ENCODE measurements at regions not wholly inside any gene's neighbourhood (a gene's known extent, or its start where the extent isn't known, plus 50 kb on each side); places are given as distances from the start of the nearest gene placed in this dataset.

- no peaks in the 10 kb centered on the region for H3K4me1 ChIP-seq (ENCODE audit: control insufficient read depth, insufficient read depth, low read length)
- no peak overlapping the region for H3K27ac ChIP-seq (ENCODE audit: extremely low read depth, low read depth, low read length)
- H3K4me3 ChIP-seq (ENCODE audit: low read depth, low read length), result no peak overlapping the region
- no peaks in the 10 kb centered on the region for H3K9me3 ChIP-seq (ENCODE audit: control insufficient read depth, insufficient read depth, low read depth, low read length)
- ChIA-PET CTCF (interaction anchor here (0.7 to 0.9 kb wide), 2 partner anchors 15 to 20 kb away, joined by 3 read pairs; no protein-coding TSS in a partner anchor), POLR2A (no interaction called here)
- H3K36me3 ChIP-seq (ENCODE audit: control insufficient read depth in 2 of 2, insufficient read depth in 1 of 2, low read length in 2 of 2), result no peaks in the 10 kb centered on the region
- TF ChIP-seq ZBTB6 (tag by site-specific recombination; IDR thresholded peaks at IDR 0.05), result no peak
- TF ChIP-seq EGR2 (tag by site-specific recombination; IDR thresholded peaks at IDR 0.05; ENCODE audit: low read depth), result peak; percentile 47
Measured at GRCh38 chr2:239673641-239674040, 272.8 kb upstream of the HDAC4 start.

DNA sequence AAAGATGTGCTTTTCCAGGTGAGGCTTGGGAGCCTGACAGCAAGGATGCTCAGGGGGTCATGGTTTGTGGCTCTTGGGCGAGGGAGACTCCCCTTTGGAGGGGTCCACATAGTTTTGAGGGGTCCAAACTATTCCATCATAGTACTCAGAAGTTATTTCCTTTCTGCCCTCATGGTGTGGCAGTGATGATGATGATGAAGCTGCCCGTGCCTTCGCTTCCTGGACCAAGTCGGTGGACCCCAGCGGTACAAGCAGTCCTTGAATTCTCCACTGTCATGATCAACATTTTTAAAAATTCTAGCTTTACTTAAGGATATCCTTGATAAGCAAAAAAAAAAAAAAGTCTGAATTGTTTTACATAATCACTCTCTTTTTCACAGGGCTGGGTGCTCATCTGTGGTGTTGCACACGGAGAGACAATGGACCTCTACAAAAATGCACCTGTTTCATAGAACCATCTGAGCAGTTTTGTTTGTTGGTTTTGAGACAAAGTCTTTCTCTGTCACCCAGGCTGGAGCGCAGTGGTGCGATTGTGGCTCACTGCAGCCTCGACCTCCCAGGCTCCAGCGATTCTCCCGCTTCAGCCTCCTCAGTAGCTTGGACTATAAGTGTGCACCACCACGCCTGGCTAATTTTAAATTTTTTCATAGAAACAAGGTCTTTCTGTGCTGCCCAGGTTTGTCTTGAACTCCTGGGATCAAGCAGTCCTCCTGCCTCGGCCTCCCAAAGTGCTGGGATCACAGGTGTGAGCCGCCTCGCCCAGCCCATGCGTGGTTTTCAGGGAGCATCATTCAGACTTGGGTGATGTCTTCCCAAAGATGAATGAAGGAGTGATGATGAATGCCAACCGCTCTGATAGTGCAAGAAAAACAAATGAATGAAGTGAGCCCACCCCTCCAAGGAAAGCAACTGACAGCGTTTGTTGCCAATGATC lies 271.4 kb upstream of the HDAC4 start:
- CTCF ChIA-PET, result interaction anchor here (0.7 kb wide), 1 partner anchor 83 kb away, joined by 5 read pairs; no protein-coding TSS in a partner anchor
- H3K4me3 ChIP-seq (ENCODE audit: low read depth, low read length), result no peak overlapping the region
- no peaks in the 10 kb centered on the region for H3K9me3 ChIP-seq (ENCODE audit: control insufficient read depth, insufficient read depth, low read depth, low read length)
- TF ChIP-seq SCRT2 (tag by site-specific recombination; IDR thresholded peaks at IDR 0.05) (no peak), ZNF280D (tag by site-specific recombination; IDR thresholded peaks at IDR 0.05) (no peak), ZNF626 (tag by site-specific recombination; IDR thresholded peaks at IDR 0.05) (no peak), PBX3 (CRISPR knock-in tag; IDR thresholded peaks at IDR 0.05) (no peak), ZNF707 (tag by site-specific recombination; IDR thresholded peaks at IDR 0.05) (no peak), ZNF155 (tag by site-specific recombination; IDR thresholded peaks at IDR 0.05) (no peak), ZNF398 (tag by site-specific recombination; IDR thresholded peaks at IDR 0.05) (no peak), ZNF777 (tag by site-specific recombination; IDR thresholded peaks at IDR 0.05; ENCODE audit: borderline replicate concordance) (no peak), SETDB1 (IDR thresholded peaks at IDR 0.05; ENCODE audit: insufficient read length, low read length) (no peak), ZNF423 (tag by site-specific recombination; IDR thresholded peaks at IDR 0.05) (no peak), SALL2 (tag by site-specific recombination; IDR thresholded peaks at IDR 0.05; ENCODE audit: borderline replicate concordance) (no peak), FEZF1 (tag by site-specific recombination; IDR thresholded peaks at IDR 0.05) (no peak)
- TF ChIP-seq, protein P1, sequence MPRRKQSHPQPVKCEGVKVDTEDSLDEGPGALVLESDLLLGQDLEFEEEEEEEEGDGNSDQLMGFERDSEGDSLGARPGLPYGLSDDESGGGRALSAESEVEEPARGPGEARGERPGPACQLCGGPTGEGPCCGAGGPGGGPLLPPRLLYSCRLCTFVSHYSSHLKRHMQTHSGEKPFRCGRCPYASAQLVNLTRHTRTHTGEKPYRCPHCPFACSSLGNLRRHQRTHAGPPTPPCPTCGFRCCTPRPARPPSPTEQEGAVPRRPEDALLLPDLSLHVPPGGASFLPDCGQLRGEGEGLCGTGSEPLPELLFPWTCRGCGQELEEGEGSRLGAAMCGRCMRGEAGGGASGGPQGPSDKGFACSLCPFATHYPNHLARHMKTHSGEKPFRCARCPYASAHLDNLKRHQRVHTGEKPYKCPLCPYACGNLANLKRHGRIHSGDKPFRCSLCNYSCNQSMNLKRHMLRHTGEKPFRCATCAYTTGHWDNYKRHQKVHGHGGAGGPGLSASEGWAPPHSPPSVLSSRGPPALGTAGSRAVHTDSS (tag by site-specific recombination; IDR thresholded peaks at IDR 0.05), result no peak
- TF ChIP-seq, protein P2, sequence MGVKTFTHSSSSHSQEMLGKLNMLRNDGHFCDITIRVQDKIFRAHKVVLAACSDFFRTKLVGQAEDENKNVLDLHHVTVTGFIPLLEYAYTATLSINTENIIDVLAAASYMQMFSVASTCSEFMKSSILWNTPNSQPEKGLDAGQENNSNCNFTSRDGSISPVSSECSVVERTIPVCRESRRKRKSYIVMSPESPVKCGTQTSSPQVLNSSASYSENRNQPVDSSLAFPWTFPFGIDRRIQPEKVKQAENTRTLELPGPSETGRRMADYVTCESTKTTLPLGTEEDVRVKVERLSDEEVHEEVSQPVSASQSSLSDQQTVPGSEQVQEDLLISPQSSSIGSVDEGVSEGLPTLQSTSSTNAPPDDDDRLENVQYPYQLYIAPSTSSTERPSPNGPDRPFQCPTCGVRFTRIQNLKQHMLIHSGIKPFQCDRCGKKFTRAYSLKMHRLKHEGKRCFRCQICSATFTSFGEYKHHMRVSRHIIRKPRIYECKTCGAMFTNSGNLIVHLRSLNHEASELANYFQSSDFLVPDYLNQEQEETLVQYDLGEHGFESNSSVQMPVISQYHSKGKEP (tag by site-specific recombination; IDR thresholded peaks at IDR 0.05), result no peak
- POLR2A ChIA-PET, result no interaction called here
- no peak overlapping the region for H3K27ac ChIP-seq (ENCODE audit: extremely low read depth, low read depth, low read length)
- no peaks in the 10 kb centered on the region for H3K4me1 ChIP-seq (ENCODE audit: control insufficient read depth, insufficient read depth, low read length)
- no peaks in the 10 kb centered on the region for H3K36me3 ChIP-seq (ENCODE audit: control insufficient read depth in 2 of 2, insufficient read depth in 1 of 2, low read length in 2 of 2)

All from HEK293 (cell line).